NCI-H146 (cell line): ENCODE measurements at regions not wholly inside any gene's neighbourhood (a gene's known extent, or its start where the extent isn't known, plus 50 kb on each side); places are given as distances from the start of the nearest gene placed in this dataset.

Experiments used
- DNase-seq: peaks from one replicate; lab custom pipeline; 2025; lab: John Stamatoyannopoulos, UW

GRCh38 chr2:8159966-8160603 lies 521.8 kb upstream of the ID2 start:
- DNase-seq = no peak

- no peak for DNase-seq
Measured at GRCh38 chr2:8160959-8161358, 520.9 kb upstream of the ID2 start.

- no peak for DNase-seq
Measured at GRCh38 chr2:8162552-8162951, 519.3 kb upstream of the ID2 start.

- DNase-seq = no peak
Measured at GRCh38 chr2:8165550-8165949, 516.3 kb upstream of the ID2 start.

GRCh38 chr2:8168022-8168717 lies 513.7 kb upstream of the ID2 start:
- no peak for DNase-seq

DNA sequence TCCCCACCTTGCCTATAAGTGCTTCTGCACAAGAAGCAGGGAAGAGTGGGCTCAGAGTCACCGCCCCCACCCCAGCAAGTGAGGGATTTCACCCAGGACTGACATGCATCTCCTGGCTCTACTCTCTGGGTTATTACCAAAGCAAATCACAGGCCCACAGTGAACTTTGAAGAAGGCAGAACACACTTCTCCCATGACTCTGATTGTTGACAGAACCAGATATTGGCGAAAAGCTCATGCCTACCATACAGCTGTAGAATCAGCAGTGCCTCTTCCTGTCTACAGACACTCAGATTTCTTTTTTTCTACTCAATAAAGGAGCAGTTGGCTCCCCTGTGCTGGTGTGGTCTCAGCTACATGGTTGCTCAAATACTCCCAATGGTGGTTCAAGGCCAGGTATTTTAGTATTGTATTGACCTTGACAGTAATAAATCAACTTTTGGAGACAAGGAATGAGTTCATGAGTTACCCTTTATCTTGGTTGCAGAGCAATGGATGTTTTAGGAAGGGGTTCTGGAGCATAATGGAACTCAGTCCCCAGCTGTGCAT lies 512.9 kb upstream of the ID2 start:
- no peak for DNase-seq

DNA sequence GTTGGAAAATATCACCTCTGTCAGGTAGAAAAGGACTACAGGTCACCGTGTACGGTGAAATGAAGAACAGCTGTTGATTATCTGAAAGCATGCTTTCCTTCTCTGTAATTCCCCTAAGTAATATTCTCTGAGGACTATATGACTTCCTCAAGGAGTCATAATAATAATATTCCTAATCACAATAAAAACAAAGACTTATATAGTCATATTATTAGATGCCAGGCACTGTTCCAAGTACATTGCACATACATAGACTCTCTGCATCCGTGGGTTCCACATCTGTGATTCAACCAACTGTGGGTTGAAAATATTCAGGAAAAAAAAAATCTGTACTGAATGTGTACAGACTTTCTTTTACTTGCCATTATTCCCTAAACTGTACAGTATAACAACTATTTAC lies 512.4 kb upstream of the ID2 start:
- no peak for DNase-seq

DNA sequence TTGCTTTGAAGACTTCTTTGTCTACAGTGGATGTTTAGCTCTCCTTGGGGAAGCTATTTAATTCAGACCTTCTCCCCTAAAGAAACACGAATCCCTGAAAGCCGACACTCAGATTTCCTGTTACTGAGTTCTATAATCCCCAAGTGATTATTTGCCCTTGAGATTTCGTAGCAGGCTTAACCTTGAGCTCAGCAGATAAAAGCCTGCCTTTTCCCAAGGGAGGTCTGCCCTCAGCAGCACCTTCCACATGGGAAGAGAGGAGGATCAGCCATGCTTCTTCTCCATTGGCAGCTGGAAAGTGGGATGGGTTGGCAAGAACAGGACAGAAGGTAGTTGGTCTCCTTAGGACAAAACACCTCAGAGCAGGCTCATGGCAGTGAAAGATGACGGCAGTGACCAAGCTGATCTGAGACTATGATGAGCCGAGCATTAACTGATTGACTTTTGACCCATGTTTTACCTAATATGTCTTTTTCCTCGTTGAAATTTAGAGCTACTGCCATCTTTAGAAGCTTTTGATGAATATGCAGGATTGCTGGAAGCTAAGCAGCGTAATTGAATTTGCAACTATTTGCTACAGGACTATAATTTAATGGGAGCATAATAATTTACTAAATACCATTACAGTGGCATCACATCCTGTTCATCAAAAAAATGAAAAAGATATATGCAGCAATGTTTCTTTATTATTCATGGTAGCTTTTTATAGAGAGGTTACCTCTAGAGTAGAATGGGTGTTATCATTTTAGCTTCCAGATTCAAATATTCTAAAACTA lies 511.1 kb upstream of the ID2 start:
- DNase-seq = no peak

DNA sequence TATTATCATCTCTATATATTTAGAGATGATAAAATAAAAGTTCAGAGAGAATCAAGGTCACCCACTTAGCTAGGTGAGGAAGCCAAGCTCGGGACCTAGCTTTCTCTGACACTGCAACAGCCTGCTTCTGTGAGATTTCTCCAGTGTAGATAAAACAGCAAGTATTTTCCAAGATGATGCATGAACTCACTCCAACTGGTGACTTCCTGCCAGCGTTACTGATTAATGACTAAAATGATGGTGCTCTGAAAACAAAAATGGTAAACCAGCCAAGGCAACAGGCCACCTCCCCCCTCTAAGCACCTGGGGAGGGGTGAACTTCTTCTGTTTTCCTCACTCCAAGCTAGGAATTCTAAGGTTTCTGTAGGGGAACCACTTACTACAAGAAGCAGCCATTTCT lies 510.2 kb upstream of the ID2 start:
- DNase-seq = no peak

DNA sequence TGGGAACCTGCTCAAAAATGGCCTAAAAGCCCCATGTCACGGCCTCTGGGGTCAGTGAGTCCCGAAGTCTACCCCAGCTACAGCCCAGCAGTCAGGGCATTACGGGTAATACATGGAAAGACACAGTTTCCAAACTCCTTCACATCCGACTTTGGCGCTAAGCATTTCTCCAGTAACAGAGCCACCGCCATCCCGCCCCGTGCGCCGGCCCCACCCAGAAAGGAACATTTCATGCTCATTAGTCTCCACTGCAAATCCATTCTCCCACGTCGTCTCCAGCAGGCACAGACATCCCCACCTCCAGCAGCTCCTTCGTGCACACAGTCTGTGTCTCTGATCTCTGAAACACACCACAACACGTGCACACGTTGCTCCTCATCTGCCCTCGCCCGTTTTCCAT lies 509.2 kb upstream of the ID2 start:
- DNase-seq = no peak

GRCh38 chr2:8174641-8175257 lies 507.1 kb upstream of the ID2 start:
- no peak for DNase-seq

DNA sequence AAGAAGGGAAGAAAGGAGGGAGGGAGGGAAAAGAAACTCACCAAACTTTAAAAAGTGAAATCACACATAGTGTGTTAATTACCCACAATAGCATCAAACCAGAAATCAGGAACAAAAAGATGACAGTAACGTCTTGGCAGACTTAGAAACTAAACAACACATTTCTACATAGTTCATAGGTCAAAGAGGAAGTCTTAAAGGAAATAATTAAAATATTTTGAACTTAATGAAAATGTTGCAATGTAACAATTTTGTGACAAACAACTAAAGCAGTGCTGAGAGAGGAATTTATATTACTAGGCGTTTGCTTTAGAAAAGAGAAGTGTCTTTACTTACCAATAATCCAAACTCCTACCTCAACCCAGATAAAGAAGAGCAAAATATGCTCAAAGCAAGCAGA lies 505.0 kb upstream of the ID2 start:
- no peak for DNase-seq

DNA sequence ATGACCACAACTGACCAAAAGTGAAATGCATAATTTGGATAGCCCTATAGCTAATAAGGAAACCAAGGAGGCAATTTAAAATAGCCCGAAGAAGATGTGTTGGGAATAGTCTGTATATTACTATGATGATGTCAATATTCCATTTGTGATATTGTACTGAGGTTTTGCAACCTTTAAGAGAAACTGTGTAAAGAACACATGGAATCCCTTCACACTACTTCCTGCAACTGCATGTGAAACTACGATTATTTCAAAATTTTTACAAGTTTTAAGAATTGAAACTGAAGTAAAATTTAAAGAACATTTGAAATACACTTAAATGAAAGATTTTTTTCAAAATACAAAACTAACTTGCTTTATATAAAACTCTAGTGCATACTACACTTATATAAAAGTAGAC lies 504.3 kb upstream of the ID2 start:
- DNase-seq = no peak

GRCh38 chr2:8178911-8179310 lies 502.9 kb upstream of the ID2 start:
- no peak for DNase-seq

DNA sequence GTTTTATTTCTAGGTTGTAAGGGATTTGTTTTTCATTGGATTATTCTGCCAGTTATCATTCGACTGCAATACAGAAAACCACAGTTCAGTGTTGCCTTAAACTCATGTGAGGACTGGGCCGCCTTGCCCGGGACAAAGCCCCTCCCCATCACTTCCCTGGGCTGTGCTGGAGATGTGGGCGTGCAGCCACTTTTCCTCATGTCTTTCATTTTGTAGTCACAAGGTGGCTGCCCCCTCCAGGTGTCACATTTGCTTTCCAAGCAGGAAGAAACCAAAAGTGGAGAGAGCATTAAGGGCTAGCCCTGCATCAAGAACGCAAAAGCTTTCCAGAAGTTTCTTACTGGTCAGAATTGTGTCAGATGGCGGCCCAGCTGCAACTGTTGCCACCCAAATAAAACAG lies 492.5 kb upstream of the ID2 start:
- no peak for DNase-seq

DNA sequence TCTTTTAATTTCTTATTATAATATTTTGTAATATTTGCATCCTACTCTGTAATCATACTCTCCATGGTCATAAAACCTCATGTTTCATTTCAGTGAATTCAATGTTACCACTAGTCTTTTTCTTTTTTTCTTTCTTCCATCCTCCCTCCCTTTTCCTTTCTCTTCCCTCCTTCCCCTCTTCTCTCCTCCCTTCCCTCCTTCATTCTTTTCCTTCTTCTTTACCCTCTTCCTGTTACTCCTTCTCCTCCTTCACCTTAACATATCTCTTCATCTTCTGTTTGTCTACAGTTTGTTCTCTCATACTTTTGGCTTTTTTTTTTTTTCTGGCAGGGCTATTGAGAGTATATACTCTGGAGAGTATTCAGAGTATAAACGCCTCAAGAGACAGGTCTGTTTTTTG lies 491.6 kb upstream of the ID2 start:
- DNase-seq = no peak

GRCh38 chr2:8191427-8191826 lies 490.4 kb upstream of the ID2 start:
- no peak for DNase-seq

DNA sequence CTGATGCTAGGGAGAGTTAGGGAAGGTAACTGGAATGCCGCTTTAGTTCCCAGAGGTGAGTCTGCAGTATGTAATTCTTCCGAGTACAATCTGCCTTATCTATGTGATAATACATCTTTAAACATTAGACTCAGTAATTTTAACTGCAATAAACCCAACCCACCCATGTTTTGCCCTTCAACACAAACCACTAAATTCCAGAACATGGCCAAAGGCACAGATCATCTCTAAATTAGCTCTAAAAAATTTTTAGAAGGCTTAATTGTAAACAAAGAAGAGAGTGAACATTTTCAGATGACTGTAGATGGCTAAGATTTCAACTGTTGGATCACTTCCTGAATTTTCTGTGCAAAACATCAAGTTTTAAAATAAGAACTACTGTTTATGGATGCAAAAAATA lies 488.7 kb upstream of the ID2 start:
- DNase-seq = no peak

DNA sequence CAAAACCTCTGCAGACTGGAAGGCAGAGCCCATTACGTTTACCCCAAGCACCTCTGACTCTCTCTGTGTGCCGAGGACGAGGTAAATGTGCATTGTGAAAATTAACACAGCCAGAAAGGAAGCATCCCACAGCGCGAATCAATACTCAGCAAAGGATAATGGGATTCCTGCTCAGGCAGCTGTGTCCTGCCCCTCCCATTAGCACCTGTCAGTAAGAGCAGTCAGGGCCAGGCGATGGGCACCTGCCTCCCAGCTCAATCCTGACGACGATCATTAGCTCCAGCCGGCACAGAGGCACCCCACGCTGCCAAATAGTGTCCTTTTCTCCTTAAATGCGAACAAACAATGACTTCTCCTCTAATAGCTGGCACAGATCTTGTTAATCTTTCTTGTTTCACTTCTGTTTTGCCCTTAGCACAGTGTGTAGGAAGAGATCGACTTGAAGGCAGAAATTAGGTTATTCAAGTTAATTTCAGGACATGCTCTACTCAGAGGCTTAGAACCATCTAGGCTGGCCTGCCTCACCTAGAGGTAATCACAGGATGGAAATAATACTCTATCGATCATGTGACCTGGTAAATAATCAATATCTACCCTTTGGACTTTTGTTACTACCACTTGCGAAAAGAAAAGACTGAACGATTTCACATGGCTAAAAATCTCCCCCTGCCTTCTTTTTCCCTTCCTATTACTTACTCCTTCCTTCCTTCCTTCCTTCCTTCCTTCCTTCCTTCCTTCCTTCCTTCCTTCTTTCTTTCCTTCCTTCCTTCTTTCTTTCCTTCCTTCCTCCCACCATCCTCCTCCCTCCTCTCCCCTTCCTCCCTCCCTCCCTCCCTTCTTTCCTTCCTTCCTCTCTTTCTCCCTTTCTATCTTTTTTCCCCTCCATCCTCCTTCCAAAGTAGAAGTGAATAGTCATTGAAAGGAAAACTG lies 487.9 kb upstream of the ID2 start:
- peak; percentile 99 for DNase-seq

GRCh38 chr2:8195784-8196183 lies 486.1 kb upstream of the ID2 start:
- DNase-seq = no peak

GRCh38 chr2:8196316-8196715 lies 485.5 kb upstream of the ID2 start:
- DNase-seq = no peak

- DNase-seq = no peak
Measured at GRCh38 chr2:8197101-8197500, 484.8 kb upstream of the ID2 start.
